Activated B cell treated with CpG ODN at 0.5 μM for 24 hours (primary cell): ENCODE measurements at regions not wholly inside any gene's neighbourhood (a gene's known extent, or its start where the extent isn't known, plus 50 kb on each side); places are given as distances from the start of the nearest gene placed in this dataset.

Source experiments
- ATAC-seq: fragments of 200-7000 bp; cut with Tn5 transposase; one replicate; pipeline ENCODE4 v1.10.0; 2021; ENCODE audit warnings: low read depth, mild to moderate bottlenecking, moderate library complexity
- CTCF ChIA-PET: fragments of 350-600 bp; sonication (Branson Sonifier 250); formaldehyde crosslinking; loops from one replicate; lab custom pipeline; 2021; ENCODE audit warnings: antibody characterized with exemption; lab: Charles Lee
- POLR2A ChIA-PET: fragments of 350-600 bp; sonication (Branson Sonifier 250); formaldehyde crosslinking; loops from one replicate; lab custom pipeline; 2021; ENCODE audit warnings: antibody characterized with exemption; lab: Charles Lee
- DNase-seq: peaks from one replicate; pipeline ENCODE4 v3.0.0; 2022
- H3K27ac Mint-ChIP-seq: one replicate; pipeline ENCODE4 v1.8.0; 2020; ENCODE audit warnings: mixed read lengths
- H3K27me3 Mint-ChIP-seq: one replicate; pipeline ENCODE4 v1.8.0; 2021; ENCODE audit warnings: mixed read lengths
- H3K36me3 Mint-ChIP-seq: one replicate; pipeline ENCODE4 v1.8.0; 2021; ENCODE audit warnings: low read depth, mixed read lengths
- H3K4me1 Mint-ChIP-seq: one replicate; pipeline ENCODE4 v1.8.0; 2021; ENCODE audit warnings: mixed read lengths
- H3K4me3 Mint-ChIP-seq: one replicate; pipeline ENCODE4 v1.8.0; 2020; ENCODE audit warnings: mild to moderate bottlenecking, mixed read lengths
- H3K9me3 Mint-ChIP-seq: one replicate; pipeline ENCODE4 v1.8.0; 2020; ENCODE audit warnings: mixed read lengths
- CTCF ChIP-seq: fragments of 200-600 bp; IDR thresholded peaks from one replicate; pipeline ENCODE4 v1.8.0; 2022; ENCODE audit warnings: antibody characterized with exemption, mild to moderate bottlenecking
- intact Hi-C: fragments of 100-400 bp; cut with micrococcal nuclease; formaldehyde crosslinking; loops from one replicate; pipeline ENCODE4 v1.15.1; 2024

GRCh38 chr4:127246963-127247952 is 385.5 kb upstream of the INTU start:
- DNase-seq (no peak), ATAC-seq (no peak)
- Mint-ChIP-seq H3K9me3 (no peaks in the 10 kb centered on the region), H3K27ac (no peak overlapping the region), H3K4me3 (no peak overlapping the region), H3K4me1 (no peaks in the 10 kb centered on the region), H3K36me3 (no peaks in the 10 kb centered on the region), H3K27me3 (no peaks in the 10 kb centered on the region)
- ChIA-PET POLR2A (no interaction called here), CTCF (no interaction called here)
- intact Hi-C loops = no loop called here
- no peak for TF ChIP-seq CTCF

DNA sequence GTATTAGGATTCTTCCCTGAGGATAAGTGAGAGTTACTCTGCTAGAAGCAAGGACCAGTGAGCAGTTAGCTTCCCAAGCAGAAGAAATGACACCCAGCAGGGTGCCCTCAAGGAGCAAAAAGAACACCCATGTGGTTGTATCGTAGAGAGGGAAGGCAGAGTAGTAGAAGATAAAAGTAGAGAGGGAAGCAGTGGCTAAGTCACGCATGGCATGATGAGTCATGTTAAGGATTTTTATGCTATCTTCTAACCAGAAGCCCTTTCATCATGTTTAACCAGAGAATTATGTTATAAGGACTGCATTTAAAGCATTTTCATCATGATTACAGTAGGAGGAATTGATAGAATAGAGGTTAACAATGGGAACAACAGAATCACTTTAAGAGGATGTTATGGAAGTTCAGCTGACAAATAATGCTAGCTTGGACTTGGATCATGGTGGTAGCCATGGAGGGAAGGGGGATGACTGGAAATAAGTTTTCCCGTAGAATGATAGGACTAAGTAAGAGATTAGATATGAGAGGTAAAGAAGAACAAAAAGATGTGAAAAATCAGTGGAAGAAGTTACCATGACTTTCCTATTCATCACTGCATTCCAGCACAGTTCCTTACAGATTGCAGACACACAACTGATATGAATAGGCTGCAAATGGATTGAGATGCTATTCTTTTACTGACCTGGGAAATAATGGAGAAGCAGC is 383.5 kb upstream of the INTU start:
- no peak for TF ChIP-seq CTCF
- DNase-seq (no peak), ATAC-seq (no peak)
- intact Hi-C loops = no loop called here
- Mint-ChIP-seq H3K9me3 (no peaks in the 10 kb centered on the region), H3K4me3 (no peak overlapping the region), H3K27ac (no peak overlapping the region), H3K4me1 (no peaks in the 10 kb centered on the region), H3K27me3 (no peaks in the 10 kb centered on the region), H3K36me3 (no peaks in the 10 kb centered on the region)
- ChIA-PET POLR2A (no interaction called here), CTCF (no interaction called here)

DNA sequence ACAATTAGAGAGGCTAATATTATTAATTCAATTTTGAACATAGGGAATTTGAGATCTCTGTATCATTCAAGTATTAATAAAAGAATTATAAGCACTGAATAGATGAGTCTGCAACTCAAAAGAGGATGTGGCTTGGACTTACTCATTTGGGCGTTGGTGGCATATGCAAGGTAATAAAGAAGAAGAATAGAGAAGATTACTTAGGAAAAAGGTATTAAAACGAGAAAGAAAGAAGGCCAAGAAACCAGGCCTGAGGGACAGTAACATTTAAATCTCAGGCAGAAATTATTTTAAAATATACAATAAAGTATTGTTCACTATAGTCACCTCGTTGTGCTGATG is 383.0 kb upstream of the INTU start:
- H3K27me3 Mint-ChIP-seq = no peaks in the 10 kb centered on the region
- H3K9me3 Mint-ChIP-seq = no peaks in the 10 kb centered on the region
- CTCF ChIA-PET = no interaction called here
- TF ChIP-seq CTCF = no peak
- H3K4me3 Mint-ChIP-seq = no peak overlapping the region
- intact Hi-C loops = no loop called here
- no peaks in the 10 kb centered on the region for H3K4me1 Mint-ChIP-seq
- H3K27ac Mint-ChIP-seq = no peak overlapping the region
- H3K36me3 Mint-ChIP-seq = no peaks in the 10 kb centered on the region
- DNase-seq (no peak), ATAC-seq (no peak)
- POLR2A ChIA-PET = no interaction called here

DNA sequence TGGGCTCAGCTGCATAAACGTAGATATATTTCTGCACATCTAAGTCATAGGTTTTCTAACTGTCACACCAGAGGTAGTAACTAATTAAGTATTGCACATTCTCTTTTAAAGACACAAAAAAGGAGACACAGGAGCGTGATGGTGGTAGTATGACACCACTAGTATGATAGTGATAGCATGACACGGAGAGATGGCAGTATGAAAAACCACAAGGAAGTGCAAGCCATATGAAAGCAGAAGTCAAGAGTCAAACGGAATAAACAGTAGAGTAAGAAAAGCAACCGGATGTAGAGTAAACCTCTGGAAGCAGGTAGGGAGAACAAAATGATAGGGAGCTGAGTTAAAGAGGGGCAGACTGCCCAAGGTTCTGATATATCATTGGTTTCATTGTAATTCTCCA is 382.2 kb upstream of the INTU start:
- DNase-seq = no peak
- ATAC-seq = no peak
- no peaks in the 10 kb centered on the region for H3K27me3 Mint-ChIP-seq
- H3K9me3 Mint-ChIP-seq = no peaks in the 10 kb centered on the region
- CTCF ChIA-PET = no interaction called here
- no peaks in the 10 kb centered on the region for H3K36me3 Mint-ChIP-seq
- intact Hi-C loops = no loop called here
- H3K4me3 Mint-ChIP-seq = no peak overlapping the region
- no peak for TF ChIP-seq CTCF
- H3K4me1 Mint-ChIP-seq = no peaks in the 10 kb centered on the region
- POLR2A ChIA-PET = no interaction called here
- no peak overlapping the region for H3K27ac Mint-ChIP-seq

- no peak for TF ChIP-seq CTCF
- Mint-ChIP-seq H3K4me1 (no peaks in the 10 kb centered on the region), H3K4me3 (no peak overlapping the region), H3K36me3 (no peaks in the 10 kb centered on the region), H3K27ac (no peak overlapping the region), H3K27me3 (no peaks in the 10 kb centered on the region), H3K9me3 (no peaks in the 10 kb centered on the region)
- ATAC-seq (no peak), DNase-seq (no peak)
- ChIA-PET POLR2A (no interaction called here), CTCF (no interaction called here)
- intact Hi-C loops = no loop called here
Observed at GRCh38 chr4:127251423-127251822, 381.3 kb upstream of the INTU start.
